ENCODE measurements at regions not wholly inside any gene's neighbourhood (a gene's known extent, or its start where the extent isn't known, plus 50 kb on each side); places are given as distances from the start of the nearest gene placed in this dataset.

- Histone ChIP-seq H4K20me1 (ENCODE audit: control insufficient read depth, extremely low read depth, insufficient read depth, low read length) (no peaks in the 10 kb centered on the region), H3K27me3 (ENCODE audit: control insufficient read depth, insufficient read depth, low read length) (no peaks in the 10 kb centered on the region), H3K4me2 (ENCODE audit: extremely low read depth, insufficient read depth, low read length) (no peak overlapping the region), H3K27ac (ENCODE audit: insufficient read depth, low read length) (no peak overlapping the region), H2AFZ (ENCODE audit: low read length) (no peak overlapping the region), H3K4me3 (replicated peaks in 1 of 4; ENCODE audit: control extremely low read depth in 1 of 4, insufficient read depth in 1 of 4, low read depth in 3 of 4, low read length in 4 of 4) (no peak overlapping the region), H3K9me3 (ENCODE audit: control insufficient read depth, insufficient read depth, low read depth, low read length) (no peaks in the 10 kb centered on the region), H3K9ac (ENCODE audit: insufficient read depth, low read length) (no peak overlapping the region), H3K79me2 (ENCODE audit: control insufficient read depth, insufficient read depth, low read length) (no peaks in the 10 kb centered on the region), H3K4me1 (ENCODE audit: control insufficient read depth, extremely low read depth, insufficient read depth, low read length) (no peaks in the 10 kb centered on the region), H3K36me3 (ENCODE audit: control insufficient read depth, insufficient read depth, low read length) (no peaks in the 10 kb centered on the region)
- TF ChIP-seq EZH2 (IDR thresholded peaks at IDR 0.05; ENCODE audit: low read length, missing control alignments) (no peak), CTCF (conservative IDR thresholded peaks at IDR 0.05 in 1 of 2, IDR thresholded peaks at IDR 0.05 in 1 of 2; ENCODE audit: low read depth in 1 of 2, low read length in 2 of 2) (no peak)
- DNase-seq (ENCODE audit: low read depth in 2 of 2), result peak in 1 of 2 donors; percentile 96
Measured at GRCh38 chr5:136729901-136730355, 364.6 kb upstream of the TRPC7 start.

GRCh38 chr5:136726506-136726905, 361.2 kb upstream of the TRPC7 start:
- H3K9ac ChIP-seq (ENCODE audit: insufficient read depth, low read length), result no peak overlapping the region
- no peaks in the 10 kb centered on the region for H4K20me1 ChIP-seq (ENCODE audit: control insufficient read depth, extremely low read depth, insufficient read depth, low read length)
- H3K27ac ChIP-seq (ENCODE audit: insufficient read depth, low read length), result no peak overlapping the region
- peak in 1 of 2 donors; percentile 14 for DNase-seq (ENCODE audit: low read depth in 2 of 2)
- no peaks in the 10 kb centered on the region for H3K4me1 ChIP-seq (ENCODE audit: control insufficient read depth, extremely low read depth, insufficient read depth, low read length)
- TF ChIP-seq CTCF (conservative IDR thresholded peaks at IDR 0.05 in 1 of 2, IDR thresholded peaks at IDR 0.05 in 1 of 2; ENCODE audit: low read depth in 1 of 2, low read length in 2 of 2) (no peak), EZH2 (IDR thresholded peaks at IDR 0.05; ENCODE audit: low read length, missing control alignments) (no peak)
- no peaks in the 10 kb centered on the region for H3K27me3 ChIP-seq (ENCODE audit: control insufficient read depth, insufficient read depth, low read length)
- H3K36me3 ChIP-seq (ENCODE audit: control insufficient read depth, insufficient read depth, low read length), result no peaks in the 10 kb centered on the region
- H3K79me2 ChIP-seq (ENCODE audit: control insufficient read depth, insufficient read depth, low read length), result no peaks in the 10 kb centered on the region
- no peaks in the 10 kb centered on the region for H3K9me3 ChIP-seq (ENCODE audit: control insufficient read depth, insufficient read depth, low read depth, low read length)
- no peak overlapping the region for H3K4me3 ChIP-seq (replicated peaks in 1 of 4; ENCODE audit: control extremely low read depth in 1 of 4, insufficient read depth in 1 of 4, low read depth in 3 of 4, low read length in 4 of 4)
- no peak overlapping the region for H3K4me2 ChIP-seq (ENCODE audit: extremely low read depth, insufficient read depth, low read length)
- H2AFZ ChIP-seq (ENCODE audit: low read length), result no peak overlapping the region

- Histone ChIP-seq H3K4me3 (replicated peaks in 1 of 4; ENCODE audit: control extremely low read depth in 1 of 4, insufficient read depth in 1 of 4, low read depth in 3 of 4, low read length in 4 of 4) (no peak overlapping the region), H3K4me1 (ENCODE audit: control insufficient read depth, extremely low read depth, insufficient read depth, low read length) (no peaks in the 10 kb centered on the region), H4K20me1 (ENCODE audit: control insufficient read depth, extremely low read depth, insufficient read depth, low read length) (no peaks in the 10 kb centered on the region), H3K27ac (ENCODE audit: insufficient read depth, low read length) (no peak overlapping the region), H2AFZ (ENCODE audit: low read length) (no peak overlapping the region), H3K79me2 (ENCODE audit: control insufficient read depth, insufficient read depth, low read length) (no peaks in the 10 kb centered on the region), H3K9ac (ENCODE audit: insufficient read depth, low read length) (no peak overlapping the region), H3K36me3 (ENCODE audit: control insufficient read depth, insufficient read depth, low read length) (no peaks in the 10 kb centered on the region), H3K27me3 (ENCODE audit: control insufficient read depth, insufficient read depth, low read length) (no peaks in the 10 kb centered on the region), H3K9me3 (ENCODE audit: control insufficient read depth, insufficient read depth, low read depth, low read length) (no peaks in the 10 kb centered on the region), H3K4me2 (ENCODE audit: extremely low read depth, insufficient read depth, low read length) (no peak overlapping the region)
- no peak for TF ChIP-seq CTCF (conservative IDR thresholded peaks at IDR 0.05 in 1 of 2, IDR thresholded peaks at IDR 0.05 in 1 of 2; ENCODE audit: low read depth in 1 of 2, low read length in 2 of 2)
- no peak for TF ChIP-seq EZH2 (IDR thresholded peaks at IDR 0.05; ENCODE audit: low read length, missing control alignments)
- DNase-seq (ENCODE audit: low read depth in 2 of 2), result no peak
Measured at GRCh38 chr5:136724161-136724560, 358.8 kb upstream of the TRPC7 start.
